ENCODE measurements at regions not wholly inside any gene's neighbourhood (a gene's known extent, or its start where the extent isn't known, plus 50 kb on each side); places are given as distances from the start of the nearest gene placed in this dataset.

DNA sequence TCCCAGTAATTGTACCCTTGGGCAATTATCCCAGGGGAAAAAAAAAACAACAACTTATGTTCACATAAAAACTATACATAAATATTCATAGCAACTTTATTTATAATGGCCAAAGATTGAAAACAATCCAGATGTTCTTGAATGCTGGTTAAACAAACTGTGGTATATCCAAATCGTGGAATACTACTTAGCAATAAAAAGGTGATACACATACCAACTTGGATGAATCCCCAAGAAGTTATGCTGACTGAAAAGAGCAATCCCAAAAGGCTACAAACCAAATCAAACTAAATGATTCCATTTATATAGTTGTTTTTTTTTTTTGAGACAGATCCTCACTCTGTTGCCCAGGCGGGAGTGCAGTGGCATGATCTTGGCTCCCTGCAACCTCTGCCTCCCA is 129.7 kb downstream of the QRSL1 start:
- TF ChIP-seq, protein P1, sequence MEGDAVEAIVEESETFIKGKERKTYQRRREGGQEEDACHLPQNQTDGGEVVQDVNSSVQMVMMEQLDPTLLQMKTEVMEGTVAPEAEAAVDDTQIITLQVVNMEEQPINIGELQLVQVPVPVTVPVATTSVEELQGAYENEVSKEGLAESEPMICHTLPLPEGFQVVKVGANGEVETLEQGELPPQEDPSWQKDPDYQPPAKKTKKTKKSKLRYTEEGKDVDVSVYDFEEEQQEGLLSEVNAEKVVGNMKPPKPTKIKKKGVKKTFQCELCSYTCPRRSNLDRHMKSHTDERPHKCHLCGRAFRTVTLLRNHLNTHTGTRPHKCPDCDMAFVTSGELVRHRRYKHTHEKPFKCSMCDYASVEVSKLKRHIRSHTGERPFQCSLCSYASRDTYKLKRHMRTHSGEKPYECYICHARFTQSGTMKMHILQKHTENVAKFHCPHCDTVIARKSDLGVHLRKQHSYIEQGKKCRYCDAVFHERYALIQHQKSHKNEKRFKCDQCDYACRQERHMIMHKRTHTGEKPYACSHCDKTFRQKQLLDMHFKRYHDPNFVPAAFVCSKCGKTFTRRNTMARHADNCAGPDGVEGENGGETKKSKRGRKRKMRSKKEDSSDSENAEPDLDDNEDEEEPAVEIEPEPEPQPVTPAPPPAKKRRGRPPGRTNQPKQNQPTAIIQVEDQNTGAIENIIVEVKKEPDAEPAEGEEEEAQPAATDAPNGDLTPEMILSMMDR (IDR thresholded peaks at IDR 0.05; ENCODE audit: low read depth, low read length, missing control alignments) = no peak
- H3K4me3 ChIP-seq (replicated peaks; ENCODE audit: low read depth, low read length) = no peak overlapping the region
- DNase-seq (ENCODE audit: extremely low read depth, low read depth) = no peak

DNA sequence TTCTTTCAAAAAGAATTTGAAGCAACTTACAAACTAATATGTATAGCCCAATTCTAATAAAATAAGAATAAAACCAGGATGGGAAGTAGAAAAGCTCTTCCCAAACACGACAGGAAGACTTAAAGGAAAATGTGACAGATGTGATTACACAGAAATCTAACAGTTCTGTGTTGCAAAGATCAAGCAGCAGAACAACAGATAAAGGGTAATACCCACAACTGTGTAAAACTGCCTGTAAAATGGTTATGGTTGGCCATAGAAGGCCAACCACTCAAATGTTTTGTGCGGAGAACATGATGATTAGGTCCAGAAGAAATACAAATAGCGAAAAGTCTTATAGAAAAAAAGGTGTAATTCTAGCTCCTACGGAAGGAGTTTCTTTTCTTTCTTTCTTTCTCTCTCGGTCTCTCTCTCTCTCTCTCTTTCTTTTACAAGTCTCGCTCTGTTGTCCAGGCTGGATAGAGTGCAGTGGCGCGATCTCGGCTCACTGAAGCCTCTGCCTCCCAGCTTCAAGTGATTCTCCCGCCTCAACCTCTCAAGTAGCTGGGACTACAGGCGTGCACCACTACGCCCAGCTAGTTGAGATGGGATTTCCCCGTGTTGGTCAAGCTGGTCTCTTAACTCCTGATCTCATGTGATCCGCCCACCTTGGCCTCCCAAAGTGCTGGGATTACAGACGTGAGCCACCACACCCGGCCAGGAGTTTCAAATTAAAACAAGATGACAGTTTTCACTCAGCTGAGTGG is 128.5 kb downstream of the QRSL1 start:
- DNase-seq (ENCODE audit: extremely low read depth, low read depth) = no peak
- H3K4me3 ChIP-seq (replicated peaks; ENCODE audit: low read depth, low read length) = no peak overlapping the region
- TF ChIP-seq, protein P1 (IDR thresholded peaks at IDR 0.05; ENCODE audit: low read depth, low read length, missing control alignments) = no peak

DNA sequence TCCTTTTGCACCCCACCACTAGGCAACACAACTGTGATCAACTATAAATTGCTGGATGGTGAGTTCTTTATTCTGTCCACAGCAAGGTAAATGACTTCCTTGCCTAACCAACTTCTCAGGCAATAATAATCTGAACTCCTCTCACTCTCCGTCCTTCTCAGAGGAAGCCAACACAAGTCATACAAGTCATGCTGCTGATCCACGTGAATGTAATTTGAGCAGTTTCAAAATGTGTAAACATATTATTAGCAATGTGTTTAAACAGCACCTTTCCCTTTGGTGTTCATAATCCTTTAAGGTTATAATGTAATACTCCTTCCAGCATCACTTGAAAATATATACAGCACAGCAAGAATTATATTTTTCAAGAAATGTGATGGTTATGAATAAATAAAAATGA is 127.9 kb downstream of the QRSL1 start:
- DNase-seq (ENCODE audit: extremely low read depth, low read depth) = no peak
- no peak overlapping the region for H3K4me3 ChIP-seq (replicated peaks; ENCODE audit: low read depth, low read length)
- TF ChIP-seq, protein P1 (IDR thresholded peaks at IDR 0.05; ENCODE audit: low read depth, low read length, missing control alignments) = no peak

DNA sequence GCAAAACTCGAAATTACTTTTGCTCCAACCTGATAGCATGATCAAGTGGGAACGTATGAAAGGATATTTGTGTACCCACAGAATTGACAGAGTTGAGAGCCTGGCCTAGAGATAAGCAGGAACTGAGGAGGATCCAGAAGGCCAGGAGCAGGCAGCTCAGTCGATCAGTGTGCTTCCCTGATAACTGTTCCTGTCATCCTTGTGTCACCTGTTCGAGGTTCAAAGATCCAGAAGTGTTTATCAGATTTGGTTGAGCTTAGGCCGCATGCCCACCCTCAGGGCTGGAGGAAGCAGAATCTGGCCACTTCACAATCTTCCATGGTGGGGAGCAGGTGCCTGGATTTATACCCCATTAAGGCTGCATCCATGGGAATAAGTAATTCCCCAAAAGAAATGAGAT is 124.8 kb downstream of the QRSL1 start:
- no peak for DNase-seq (ENCODE audit: extremely low read depth, low read depth)
- no peak overlapping the region for H3K4me3 ChIP-seq (replicated peaks; ENCODE audit: low read depth, low read length)
- TF ChIP-seq, protein P1 (IDR thresholded peaks at IDR 0.05; ENCODE audit: low read depth, low read length, missing control alignments) = no peak

DNA sequence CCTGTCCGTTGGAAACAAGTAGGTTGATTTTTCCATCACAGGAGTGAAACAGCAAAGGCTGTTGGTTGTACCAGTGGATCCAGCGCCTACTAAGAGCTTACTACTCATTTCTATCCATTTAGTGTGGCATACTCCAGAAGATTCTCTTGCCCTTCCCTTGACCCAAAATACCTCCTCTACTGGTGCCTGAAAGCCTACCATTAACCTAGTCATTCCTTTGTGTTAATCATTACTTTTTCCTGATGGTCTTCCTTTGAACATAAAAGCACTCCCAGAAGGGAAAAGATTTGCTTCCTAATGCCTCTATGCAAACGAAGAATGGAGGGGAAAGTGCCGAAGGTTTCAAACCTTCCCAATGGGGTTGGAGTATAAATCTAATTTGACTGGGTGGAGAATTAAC is 123.3 kb downstream of the QRSL1 start:
- DNase-seq (ENCODE audit: extremely low read depth, low read depth) = no peak
- H3K4me3 ChIP-seq (replicated peaks; ENCODE audit: low read depth, low read length) = no peak overlapping the region
- TF ChIP-seq, protein P1 (IDR thresholded peaks at IDR 0.05; ENCODE audit: low read depth, low read length, missing control alignments) = no peak

DNA sequence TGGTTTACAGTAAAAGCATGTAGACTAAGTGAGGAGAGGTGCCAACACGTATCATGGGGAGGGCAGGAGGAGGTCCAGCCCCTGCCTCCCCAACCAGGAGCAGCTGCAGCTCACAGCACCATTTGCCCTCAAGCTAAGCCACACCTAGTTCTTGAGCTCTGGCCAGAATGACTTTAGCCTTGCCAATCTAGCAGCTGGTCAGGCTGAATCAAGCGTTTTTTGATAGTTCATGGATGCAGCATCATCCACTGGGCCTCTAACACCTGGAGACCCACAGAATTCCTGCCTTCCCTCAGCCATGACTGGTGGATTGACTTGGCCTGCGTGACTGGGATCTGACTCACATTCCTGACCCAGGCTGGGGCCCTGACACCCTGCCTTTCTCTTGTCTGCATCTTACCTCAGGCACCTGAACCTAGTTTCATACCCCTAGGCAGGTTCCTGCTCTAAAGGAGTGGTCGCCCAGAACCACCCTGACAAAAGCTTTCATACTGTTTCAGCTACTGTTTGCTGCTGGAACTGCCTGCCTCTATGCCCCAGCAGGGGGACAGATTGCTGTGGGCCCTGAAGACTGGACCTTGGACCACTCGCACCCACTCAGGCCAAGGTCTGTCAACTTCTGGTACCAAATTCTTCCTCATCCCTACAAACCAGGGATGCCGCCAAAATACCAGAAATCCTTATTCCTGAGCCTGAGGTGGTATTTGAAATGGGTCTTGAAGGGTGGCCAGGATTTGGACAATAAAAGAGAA is 122.3 kb downstream of the QRSL1 start:
- TF ChIP-seq, protein P1 (IDR thresholded peaks at IDR 0.05; ENCODE audit: low read depth, low read length, missing control alignments) = no peak
- no peak overlapping the region for H3K4me3 ChIP-seq (replicated peaks; ENCODE audit: low read depth, low read length)
- no peak for DNase-seq (ENCODE audit: extremely low read depth, low read depth)

All from HFF-Myc (cell line).